ENCODE measurements at regions not wholly inside any gene's neighbourhood (a gene's known extent, or its start where the extent isn't known, plus 50 kb on each side); places are given as distances from the start of the nearest gene placed in this dataset.
"Not testable (repeated sequence)": the region's sequence is repeated elsewhere in the genome, so short reads cannot be mapped to it uniquely, and the experiment has no call there.

DNA sequence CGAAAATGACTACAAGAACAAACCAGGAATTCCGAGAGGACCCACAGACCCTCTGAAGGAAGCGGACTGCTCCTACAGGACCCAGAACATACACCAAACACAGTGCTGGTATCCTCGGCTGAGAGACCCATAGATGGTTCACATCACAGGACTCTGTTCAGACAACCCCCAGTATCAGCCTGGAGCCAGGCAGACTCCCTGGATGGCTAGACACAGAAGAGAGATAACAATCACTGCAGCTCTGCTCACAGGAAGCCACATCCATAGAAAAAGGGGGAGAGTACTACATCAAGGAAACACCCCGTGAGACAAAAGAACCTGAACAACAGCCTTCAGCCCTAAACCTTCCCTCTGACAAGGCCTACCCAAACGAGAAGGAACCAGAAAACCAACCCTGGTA, 434.0 kb upstream of the NR5A2 start:
- H3K4me3 ChIP-seq (ENCODE audit: low read length) = no peak overlapping the region
- TF ChIP-seq ZNF274 (IDR thresholded peaks at IDR 0.05; ENCODE audit: low read depth, low read length) = no peak

DNA sequence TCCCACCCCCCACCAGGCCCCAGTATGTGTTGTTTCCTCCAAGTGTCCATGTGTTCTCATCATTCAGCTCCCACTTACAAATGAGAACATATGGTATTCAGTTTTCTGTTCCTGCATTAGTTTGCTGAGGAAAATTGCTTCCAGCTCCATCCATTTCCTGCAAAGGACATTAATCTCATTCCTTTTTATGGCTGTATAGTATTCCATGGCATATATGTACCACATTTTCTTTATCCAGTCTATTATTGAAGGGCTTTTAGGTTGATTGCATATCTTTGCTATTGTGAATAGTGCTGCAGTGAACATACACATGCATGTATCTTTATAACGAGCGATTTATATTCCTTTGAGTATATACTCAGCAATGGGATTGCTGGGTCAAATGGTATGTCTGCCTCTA, 431.1 kb upstream of the NR5A2 start:
- not testable (repeated sequence) for H3K4me3 ChIP-seq (ENCODE audit: low read length)

DNA sequence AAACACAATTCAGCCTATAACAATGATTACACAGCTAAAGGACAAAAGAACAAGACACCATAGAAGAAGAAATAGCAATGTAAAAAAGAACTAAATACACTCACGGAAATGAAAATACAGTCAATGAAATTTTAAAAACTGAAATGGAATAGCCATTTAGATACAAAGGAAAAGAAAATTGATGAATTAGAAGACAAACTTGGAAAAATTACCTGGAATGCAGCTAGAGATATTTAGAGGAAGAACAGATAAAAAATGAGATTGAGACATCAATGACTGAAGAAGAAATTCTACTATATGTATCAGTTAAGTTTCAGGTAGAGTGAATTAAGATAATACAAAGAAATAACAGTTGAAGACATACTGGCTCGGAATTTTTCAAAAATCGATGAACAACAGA, 430.4 kb upstream of the NR5A2 start:
- TF ChIP-seq ZNF274 (IDR thresholded peaks at IDR 0.05; ENCODE audit: low read depth, low read length) = no peak
- no peak overlapping the region for H3K4me3 ChIP-seq (ENCODE audit: low read length)

DNA sequence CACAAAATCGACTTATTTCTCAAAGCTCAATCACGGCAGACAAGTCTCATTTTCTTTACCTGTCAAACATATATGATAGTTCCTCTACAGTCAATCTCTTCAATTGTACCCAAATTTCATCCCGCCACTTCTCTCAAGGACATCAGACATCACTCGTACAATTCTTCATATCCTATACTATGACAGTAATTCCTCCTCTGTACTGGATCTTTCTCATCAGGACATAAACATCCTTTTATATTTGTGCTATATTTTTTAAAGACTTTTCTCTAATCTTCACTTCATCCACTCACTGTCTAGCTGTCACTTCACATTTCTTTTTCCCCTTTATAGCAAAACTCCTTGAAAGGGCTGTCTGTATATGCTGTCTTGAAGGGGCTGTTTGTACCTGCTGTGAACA, 419.1 kb upstream of the NR5A2 start:
- no peak overlapping the region for H3K4me3 ChIP-seq (ENCODE audit: low read length)
- no peak for TF ChIP-seq ZNF274 (IDR thresholded peaks at IDR 0.05; ENCODE audit: low read depth, low read length)

DNA sequence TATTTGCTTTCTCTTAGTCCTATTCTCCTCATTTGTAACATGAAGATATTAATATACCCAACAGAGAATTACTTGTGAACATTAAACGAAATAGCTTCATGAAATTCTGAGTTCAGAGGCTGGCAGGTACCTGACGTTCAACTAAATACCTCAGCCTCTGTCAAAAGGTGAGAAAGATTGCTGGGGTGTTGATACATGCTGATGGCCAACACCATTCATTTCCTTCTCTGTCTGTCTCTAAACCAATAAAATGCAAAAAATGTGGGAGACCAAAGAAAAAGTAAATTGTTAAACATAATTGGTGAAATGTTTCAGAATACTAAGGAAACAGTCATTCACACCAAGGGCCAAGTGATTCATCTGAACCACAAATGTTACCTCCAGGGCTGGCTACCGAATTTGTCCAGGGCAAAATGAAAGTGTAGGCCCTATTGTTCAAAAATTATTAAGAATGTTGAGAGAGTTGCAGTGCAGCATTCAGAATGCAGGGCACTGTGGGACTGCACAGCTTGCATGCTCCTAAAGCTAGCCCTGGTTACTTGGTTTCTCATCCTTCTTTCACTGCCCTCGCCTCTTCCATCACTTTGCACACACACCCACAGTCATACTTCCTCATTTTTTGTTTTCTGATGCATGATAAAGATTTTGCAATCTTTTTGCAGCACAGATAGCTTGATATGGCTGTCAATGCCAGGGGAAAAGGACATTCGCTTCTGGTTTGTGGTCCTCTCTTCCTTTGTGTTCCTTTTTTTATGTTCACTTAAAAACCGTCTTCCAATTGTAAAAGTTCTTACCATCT, 414.3 kb upstream of the NR5A2 start:
- no peak for TF ChIP-seq ZNF274 (IDR thresholded peaks at IDR 0.05; ENCODE audit: low read depth, low read length)
- no peak overlapping the region for H3K4me3 ChIP-seq (ENCODE audit: low read length)

DNA sequence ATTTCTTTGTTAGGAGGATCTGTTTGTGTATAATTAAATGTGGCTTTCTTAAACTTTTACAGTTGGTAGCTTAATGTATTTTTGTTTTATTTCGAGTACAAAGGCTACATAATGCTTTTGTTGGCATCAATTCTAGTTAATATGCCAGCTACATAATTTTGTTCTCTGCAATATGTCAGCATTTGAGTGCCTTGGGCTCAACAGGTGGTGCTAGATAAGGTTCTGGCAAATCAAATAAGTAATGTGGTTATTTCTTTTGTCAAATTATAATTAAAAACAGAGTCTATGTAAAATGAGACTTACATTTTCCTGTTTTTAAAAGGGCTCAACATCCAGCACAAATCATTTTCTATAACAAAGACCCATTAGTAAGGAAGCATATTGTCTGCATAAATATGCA, 410.6 kb upstream of the NR5A2 start:
- TF ChIP-seq ZNF274 (IDR thresholded peaks at IDR 0.05; ENCODE audit: low read depth, low read length) = no peak
- H3K4me3 ChIP-seq (ENCODE audit: low read length) = no peak overlapping the region

DNA sequence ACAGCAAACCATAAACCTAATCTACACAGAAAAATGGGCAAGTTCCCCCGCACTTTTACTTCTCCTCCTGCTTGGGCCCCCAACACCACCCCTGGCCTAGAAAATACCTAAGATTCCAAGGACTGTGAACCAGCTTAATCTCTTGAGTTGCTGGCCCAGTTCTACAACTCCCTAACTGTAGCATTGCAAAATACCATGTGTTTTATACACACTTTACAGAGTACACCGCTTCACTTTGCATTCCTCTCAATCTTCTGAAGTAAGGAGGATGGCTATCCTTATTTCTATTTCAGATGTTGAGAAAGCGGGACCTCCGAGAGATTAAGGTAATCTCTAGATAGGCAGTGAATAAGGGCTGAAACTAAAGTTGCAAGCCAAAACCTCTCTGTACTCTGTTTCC, 408.3 kb upstream of the NR5A2 start:
- H3K4me3 ChIP-seq (ENCODE audit: low read length) = no peak overlapping the region
- TF ChIP-seq ZNF274 (IDR thresholded peaks at IDR 0.05; ENCODE audit: low read depth, low read length) = no peak

DNA sequence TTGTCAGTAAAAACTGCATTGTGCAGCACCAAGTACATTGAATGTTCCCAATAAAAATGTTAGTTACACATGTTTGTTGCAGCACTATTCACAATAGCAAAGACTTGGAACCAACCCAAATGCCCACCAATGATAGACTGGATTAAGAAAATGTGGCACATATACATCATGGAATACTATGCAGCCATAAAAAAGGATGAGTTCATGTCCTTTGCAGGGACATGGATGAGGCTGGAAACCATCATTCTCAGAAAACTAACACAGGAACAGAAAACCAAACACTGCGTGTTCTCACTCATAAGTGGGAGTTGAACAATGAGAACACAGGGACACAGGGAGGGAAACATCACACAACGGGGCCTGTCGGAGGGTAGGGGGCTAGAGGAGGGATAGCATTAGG, 401.3 kb upstream of the NR5A2 start:
- H3K4me3 ChIP-seq (ENCODE audit: low read length) = not testable (repeated sequence)

DNA sequence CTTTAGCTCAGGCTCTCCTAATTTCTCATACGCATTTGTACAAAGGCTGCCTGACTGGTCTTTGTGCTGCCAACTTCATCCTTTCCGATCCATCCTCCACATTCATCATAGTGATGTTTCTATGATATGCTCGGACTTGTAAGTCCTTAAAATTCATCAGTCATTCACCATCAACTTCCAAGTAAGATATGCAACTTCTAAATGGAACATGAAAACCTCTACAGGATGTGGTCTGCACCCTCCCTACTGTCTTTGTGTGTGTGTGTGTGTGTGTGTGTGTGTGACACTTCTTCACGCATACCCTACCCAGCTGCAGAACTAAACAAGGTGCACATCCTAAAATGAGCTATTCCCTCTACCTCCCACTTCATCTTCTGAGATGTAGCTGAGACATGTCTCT, 397.9 kb upstream of the NR5A2 start:
- no peak for TF ChIP-seq ZNF274 (IDR thresholded peaks at IDR 0.05; ENCODE audit: low read depth, low read length)
- H3K4me3 ChIP-seq (ENCODE audit: low read length) = no peak overlapping the region

DNA sequence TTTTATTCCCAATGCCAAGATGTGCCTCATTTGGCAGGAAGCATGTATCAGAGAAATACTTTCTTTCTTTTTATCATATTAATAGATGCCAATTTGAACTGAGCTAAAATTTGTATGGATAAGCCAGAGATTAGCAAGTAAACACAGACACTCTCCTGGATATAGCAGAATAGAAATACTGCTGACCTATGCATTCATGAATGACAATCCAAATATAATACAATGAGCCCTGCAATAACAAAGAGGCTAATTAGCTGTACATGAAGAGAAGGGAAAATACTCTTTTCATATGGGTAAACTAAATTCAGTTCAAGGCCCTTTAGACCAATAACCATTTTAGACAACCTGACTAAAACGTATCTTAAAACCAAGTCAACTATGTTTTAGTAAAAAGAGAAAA, 388.1 kb upstream of the NR5A2 start:
- H3K4me3 ChIP-seq (ENCODE audit: low read length) = no peak overlapping the region
- TF ChIP-seq ZNF274 (IDR thresholded peaks at IDR 0.05; ENCODE audit: low read depth, low read length) = no peak

DNA sequence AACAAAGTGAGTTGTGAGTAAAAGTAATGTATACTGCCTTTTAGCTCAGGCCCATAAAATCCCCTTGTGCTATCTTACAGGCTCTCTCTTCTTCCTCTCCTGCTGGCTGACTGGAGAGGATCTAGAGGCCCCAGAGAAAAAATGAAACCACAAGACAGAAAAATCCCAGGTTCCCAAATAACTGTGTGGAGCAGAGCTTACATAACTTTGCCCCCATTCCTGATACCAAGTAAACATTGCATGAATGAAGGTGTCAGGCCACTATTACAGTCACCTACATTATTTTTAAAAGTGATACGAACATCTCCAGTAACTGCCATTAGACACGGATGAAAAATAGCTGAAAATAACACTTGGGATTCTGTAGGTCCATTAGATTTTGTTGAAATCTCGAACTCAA, 386.0 kb upstream of the NR5A2 start:
- no peak for TF ChIP-seq ZNF274 (IDR thresholded peaks at IDR 0.05; ENCODE audit: low read depth, low read length)
- no peak overlapping the region for H3K4me3 ChIP-seq (ENCODE audit: low read length)

DNA sequence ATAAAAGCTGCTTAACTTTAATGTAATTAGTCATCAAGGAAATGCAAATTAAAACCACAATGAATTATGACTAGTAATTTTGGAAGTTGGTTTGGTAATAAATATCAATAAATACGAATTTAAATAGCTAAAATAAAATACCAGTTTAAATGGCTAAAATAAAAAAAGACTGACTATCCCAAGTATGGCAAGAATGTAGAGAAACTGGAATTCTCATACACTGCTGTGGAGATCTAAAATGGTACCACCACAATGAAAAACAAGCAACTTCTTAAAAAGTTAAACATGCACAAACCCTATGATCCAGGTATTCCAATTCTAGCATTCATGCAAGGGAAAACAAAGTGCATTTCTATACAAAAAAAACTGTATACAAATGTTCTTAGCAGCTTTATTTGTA, 382.6 kb upstream of the NR5A2 start:
- no peak for TF ChIP-seq ZNF274 (IDR thresholded peaks at IDR 0.05; ENCODE audit: low read depth, low read length)
- no peak overlapping the region for H3K4me3 ChIP-seq (ENCODE audit: low read length)

DNA sequence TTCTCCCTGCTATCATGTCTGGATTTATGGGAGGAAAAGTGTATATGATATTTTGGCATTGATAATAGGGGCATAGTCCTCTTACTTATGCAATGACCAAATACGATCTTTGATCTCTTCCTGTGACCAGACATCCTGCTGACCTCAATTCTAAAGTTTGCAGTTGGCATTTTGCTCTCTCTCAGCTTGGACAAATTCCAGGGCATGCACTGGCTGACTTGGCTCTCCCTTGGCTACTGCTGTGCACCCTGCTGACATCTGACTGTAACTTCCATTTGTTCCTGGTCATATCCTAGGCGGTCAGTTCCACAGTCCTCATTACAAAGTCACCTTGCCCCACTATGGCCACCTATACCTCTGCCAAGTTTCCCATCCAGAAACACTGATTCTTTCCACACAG, 380.7 kb upstream of the NR5A2 start:
- no peak overlapping the region for H3K4me3 ChIP-seq (ENCODE audit: low read length)
- no peak for TF ChIP-seq ZNF274 (IDR thresholded peaks at IDR 0.05; ENCODE audit: low read depth, low read length)

DNA sequence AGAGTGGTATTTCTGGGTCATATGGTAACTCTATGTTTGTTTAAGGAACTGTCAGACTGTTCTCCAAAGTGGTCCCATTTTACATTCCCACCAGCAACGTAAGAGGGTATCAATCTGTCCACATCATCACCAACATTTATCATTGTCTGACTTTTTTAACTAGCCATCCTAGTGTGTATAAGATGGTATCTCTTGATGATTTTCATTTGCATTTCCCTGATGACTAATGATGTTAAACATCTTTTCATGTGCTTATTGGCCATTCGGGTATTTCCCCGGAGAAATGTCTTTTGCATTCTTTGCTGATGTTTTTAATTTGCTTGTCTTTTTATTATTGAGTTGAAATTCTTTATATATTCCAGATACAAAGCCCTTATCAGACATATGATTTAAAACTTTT, 370.1 kb upstream of the NR5A2 start:
- H3K4me3 ChIP-seq (ENCODE audit: low read length) = no peak overlapping the region
- TF ChIP-seq ZNF274 (IDR thresholded peaks at IDR 0.05; ENCODE audit: low read depth, low read length) = no peak

DNA sequence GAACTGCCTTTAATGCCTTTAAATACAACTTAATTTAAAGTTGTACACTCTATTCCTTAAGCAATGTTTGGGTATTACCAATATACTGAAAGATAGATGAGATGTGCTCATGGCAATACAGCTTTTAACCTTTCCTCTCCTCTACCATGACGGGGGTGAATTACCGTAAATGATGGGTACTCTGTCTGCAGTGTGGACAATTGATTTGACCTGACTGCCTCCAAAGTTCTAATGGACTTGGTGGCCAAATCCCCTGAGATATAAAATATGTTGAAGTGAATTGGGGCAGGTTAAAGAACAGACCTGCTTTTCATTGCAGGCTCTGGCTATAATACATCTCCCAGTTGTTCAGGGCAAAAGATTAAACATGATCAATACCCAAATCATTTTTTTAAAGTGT, 367.4 kb upstream of the NR5A2 start:
- H3K4me3 ChIP-seq (ENCODE audit: low read length) = no peak overlapping the region
- no peak for TF ChIP-seq ZNF274 (IDR thresholded peaks at IDR 0.05; ENCODE audit: low read depth, low read length)

DNA sequence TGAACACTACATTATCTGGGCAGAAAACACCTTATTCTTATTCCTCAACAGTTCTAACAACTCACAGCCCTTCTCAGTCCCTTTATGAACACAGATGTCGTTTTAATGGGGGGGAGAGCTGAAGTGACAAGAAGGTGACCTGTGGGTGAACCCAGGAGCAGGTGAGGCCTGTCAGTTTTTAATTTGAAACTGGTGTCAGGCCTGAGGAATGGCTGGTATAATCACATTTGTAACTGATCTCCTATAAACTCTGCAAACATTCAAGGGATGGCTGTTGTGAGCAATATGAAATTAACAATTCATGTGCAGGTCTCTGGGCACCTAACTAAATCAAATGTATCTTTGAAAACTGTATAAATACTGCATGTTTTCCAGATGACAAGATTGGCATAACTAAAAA, 362.1 kb upstream of the NR5A2 start:
- no peak overlapping the region for H3K4me3 ChIP-seq (ENCODE audit: low read length)
- TF ChIP-seq ZNF274 (IDR thresholded peaks at IDR 0.05; ENCODE audit: low read depth, low read length) = no peak

Measured in GM08714 (cell line).